ENCODE measurements at regions not wholly inside any gene's neighbourhood (a gene's known extent, or its start where the extent isn't known, plus 50 kb on each side); places are given as distances from the start of the nearest gene placed in this dataset.

- TF ChIP-seq CEBPB (IDR thresholded peaks at IDR 0.05; ENCODE audit: low read depth, low read length) (no peak), EZH2 (IDR thresholded peaks at IDR 0.05; ENCODE audit: low read depth, low read length, severe bottlenecking) (no peak), CTCF (IDR thresholded peaks at IDR 0.05; ENCODE audit: control extremely low read depth in 1 of 3, insufficient read depth in 1 of 3, low read depth in 1 of 3, low read length in 3 of 3) (no peak)
These were observed 147.5 kb downstream of the KCNJ12 start for GRCh38 chr17:21523497-21524210.
